ENCODE measurements at regions not wholly inside any gene's neighbourhood (a gene's known extent, or its start where the extent isn't known, plus 50 kb on each side); places are given as distances from the start of the nearest gene placed in this dataset.
"Not testable (repeated sequence)": the region's sequence is repeated elsewhere in the genome, so short reads cannot be mapped to it uniquely, and the experiment has no call there.

DNA sequence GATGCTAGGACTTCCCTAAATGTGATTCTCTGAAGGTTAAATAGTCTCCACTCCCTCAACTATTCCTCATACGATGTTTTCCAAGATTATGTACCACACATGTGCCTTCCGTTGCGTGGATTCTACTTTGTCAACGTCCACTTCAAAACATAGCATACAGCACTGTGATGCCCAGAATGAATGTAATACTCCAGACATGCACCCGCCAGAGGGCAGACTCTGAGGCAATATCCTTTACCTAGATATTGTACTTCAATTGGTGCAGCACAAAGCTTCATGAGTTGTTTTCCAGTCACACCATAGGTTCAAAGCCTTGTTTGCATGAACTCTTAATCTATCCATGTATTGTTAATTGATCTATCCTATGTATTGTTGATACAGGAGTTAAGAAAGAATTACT lies 201.0 kb upstream of the NABP1 start:
- DNase-seq, result no peak

DNA sequence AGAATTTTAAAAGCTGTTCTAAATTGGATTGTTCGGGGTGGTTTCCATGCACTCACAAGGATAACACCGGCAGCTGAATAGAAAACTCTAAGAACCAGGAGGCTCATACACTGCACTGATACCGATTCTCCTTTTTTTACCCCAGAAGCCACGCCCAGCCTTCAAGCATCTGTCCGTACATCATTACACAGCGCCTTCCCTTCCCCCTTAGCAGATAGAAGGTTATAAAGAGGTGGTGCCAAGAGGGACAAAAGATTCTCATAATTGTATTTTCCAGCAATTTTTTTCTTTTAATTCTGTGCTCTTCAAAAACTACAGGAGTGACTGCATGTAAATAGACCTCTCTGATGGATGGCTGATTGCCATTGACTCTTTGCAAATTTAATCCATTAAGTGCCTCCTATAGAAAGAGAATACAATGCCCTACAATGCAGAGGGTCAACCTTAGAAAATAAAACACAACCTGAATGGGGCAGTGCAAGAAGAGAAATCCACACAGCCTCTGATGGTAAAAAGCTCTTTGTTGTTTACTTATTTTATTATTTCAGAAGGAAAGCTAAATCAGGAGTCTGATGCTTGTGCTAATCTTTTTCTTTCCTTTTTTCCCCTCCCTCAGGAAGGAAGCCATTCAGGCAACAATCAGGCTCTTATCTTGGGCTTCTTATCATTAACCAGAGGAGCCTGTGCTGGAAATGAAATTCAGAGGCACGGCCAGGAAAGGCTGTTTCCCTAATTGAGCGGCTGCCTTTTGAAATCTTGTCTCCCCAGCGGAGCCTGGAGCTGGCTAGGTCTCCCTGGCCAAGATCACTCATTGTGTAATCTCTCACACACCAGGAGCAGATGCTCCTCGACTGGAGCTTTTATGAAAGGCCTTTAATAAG lies 198.9 kb upstream of the NABP1 start:
- no peak for DNase-seq

DNA sequence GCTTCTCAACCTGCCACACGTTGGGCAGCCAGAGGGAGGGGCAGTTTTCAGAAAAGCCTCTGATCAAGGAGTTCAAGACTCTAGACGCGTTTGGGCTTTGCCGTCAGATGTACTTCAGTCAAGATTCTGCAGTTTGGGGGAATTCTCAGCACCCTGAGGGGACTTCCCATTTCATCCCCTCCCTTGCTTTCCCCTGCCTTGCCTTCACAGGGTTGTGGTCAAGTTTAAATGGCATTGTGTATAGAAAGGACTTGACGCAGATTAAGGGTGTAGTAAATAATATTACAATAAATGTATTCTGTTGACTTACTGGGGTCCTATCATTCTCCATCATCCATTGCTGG lies 198.3 kb upstream of the NABP1 start:
- DNase-seq, result no peak

DNA sequence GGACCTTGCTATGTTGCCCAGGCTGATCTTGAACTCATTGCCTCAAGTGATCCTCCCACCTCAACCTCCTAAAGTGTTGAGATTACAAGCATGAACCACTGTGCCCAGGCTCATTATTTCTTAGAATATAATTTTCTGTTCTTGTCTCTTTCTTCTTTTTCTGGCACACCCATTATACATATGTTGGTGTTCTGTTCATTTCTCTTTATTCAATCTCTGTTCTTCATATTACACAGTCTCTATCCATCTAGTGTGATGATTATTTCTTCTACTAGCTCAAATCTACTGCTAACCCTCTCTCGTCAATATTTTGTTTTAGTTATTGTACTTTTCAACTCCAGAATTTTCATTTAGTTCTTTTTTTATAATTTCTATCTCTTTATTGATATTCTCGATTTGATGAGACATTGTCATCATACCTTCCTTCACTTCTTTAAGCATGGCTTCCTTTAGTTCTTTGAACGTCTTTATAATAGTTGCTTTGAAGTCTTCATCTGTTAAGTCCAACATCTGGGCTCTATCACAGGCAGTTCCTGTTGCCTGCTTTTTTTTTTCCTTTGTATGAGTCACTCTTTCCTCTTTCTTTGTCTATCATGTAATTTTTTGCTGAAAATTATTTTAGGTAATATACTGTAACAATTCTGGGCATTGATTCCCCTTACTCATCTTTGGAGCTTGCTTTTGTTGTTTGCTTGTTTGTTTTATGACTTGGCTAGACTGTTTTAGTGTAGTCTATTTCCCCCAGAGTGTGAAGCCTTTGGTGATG lies 196.4 kb upstream of the NABP1 start:
- DNase-seq, result no peak

DNA sequence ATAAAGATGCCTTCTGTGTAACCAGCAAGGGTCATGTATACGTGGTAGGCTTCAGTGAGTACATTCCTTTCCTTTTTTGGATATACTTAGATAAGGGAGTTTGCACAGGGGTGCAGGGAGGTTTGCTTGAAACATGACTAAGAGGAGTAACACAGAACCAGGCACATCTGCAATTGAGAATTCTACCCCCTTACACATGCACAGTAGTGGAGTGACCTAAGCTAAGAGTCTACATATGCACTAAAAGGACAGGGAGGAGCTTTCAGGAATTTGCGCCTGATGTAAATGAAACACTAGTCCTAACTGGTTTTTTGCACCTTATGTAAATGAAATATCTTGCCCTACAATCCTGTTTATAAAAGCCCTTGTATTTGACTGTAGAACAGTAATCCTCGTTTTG lies 194.8 kb upstream of the NABP1 start:
- no peak for DNase-seq

DNA sequence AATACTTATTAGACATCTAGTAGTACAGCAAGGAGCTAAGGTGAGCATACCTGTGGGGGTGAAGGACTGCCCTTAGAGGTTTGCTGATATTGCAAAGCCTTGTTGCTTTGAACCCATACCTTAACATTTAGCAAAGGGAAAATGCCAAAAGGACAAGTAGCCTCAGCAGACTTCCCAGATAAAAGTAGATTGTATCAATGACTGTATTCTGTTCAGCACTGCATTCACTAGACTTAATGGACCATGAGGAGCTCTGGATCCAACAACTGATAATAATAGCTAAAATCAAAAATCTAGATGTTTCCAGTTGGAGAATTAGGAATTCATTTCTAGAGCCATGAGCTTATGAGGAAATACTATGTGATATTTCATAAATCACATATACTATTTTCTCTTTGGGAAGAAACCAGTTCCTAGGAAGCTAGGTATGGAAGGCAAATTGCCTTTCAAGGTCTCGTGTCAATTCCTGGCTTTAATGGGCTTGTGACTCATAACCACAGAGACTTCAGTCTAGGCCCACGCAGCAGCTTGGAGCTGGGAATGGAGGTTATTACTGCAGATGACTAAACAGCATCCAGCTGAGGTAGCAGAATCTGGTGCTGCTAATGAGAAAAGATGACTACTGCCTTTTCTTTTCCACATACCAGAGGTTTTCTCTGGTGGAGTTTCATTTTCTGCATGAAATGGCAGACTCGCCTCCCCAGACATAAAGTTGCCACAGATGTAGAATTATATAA lies 191.2 kb upstream of the NABP1 start:
- DNase-seq, result no peak

DNA sequence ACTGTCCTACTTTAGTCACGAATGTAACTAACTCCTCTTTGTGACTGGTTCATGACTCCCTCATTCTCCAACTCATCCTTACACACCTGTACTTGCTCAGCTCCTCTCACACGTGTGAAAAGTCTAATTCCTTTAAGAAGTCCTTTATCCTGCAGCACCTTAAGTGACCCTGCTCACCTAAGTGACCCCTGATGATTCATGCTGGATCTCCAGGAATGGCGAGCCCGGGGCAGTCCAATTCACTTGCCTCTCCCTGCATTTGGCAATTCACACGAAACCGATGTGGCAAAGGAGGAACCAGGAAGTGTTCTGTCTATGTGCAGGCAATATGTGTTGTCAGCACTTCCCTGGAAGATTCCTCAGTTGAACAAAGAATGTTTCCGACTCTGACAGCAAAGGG lies 189.8 kb upstream of the NABP1 start:
- DNase-seq, result no peak

DNA sequence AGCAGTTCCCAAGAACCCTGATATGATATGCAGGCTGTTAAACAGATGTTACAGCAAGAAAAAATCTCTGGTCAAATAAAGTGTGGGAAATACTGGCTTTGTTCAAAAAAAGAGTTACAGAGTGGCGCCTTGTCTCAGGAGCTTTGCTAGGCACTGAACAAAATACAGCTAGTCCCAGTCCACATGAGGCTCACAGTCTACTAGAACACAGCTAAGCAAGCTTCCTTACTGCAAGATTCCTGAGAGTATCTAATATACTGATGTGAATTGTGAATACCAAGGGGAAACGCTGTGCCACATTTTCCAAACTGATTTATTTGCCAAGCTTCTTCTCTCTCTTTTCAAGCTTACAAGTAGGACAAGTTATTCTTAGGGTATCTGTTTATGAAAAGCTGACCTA lies 188.8 kb upstream of the NABP1 start:
- DNase-seq, result no peak

DNA sequence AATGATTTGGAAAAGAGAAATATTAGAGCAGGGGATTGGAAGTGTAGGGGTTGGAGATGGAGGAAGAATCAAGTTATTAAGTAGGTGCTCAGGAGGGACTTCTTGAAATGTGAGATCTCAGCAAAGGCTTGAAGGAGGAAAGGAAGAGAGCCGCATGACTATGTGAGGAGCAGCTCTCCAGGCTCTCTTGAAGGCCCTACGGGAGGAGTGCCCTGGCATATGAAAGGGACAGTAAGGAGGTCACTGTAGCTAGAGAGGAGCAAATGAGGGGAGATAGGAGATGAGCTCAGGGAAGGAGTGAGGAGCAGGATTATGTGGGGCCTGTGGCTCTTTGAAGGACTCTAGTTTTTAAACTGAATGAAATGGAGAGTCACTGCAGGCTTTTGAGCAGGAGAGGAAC lies 181.1 kb upstream of the NABP1 start:
- no peak for DNase-seq

DNA sequence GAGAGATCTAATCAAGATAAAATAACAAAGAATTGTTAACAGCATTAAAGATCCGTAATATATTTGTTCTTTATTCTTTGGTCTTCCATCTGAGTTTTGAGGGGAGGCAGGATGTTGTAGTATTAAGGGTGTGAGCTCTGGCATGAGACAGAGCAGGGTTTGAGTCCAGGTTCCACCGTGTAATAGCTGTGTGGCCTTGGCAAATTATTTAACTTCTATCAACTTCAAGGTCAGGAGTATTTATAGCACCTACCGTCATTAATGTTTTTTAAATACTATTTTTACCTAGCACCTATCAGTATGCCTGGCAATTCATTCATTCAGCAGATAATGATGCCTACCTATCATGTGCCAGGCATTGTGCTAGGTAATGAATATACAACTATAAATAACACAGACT lies 180.1 kb upstream of the NABP1 start:
- DNase-seq, result no peak

DNA sequence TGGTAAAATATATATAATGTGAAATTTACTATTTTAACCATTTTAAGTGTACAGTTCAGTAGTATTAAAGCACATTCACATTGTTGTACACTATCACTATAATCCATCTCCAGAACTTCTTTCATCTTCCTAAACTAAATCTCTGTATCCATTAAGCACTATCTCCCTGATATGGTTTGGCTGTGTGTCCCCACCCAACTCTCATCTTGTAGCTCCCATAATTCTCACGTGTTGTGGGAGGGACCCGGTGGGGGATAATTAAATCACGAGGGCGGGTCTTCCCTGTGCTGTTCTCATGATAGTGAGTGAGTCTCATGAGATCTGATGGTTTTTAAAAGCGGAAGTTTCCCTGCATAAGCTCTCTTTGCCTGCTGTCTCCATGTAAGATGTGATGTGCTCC lies 178.9 kb upstream of the NABP1 start:
- DNase-seq, result no peak

DNA sequence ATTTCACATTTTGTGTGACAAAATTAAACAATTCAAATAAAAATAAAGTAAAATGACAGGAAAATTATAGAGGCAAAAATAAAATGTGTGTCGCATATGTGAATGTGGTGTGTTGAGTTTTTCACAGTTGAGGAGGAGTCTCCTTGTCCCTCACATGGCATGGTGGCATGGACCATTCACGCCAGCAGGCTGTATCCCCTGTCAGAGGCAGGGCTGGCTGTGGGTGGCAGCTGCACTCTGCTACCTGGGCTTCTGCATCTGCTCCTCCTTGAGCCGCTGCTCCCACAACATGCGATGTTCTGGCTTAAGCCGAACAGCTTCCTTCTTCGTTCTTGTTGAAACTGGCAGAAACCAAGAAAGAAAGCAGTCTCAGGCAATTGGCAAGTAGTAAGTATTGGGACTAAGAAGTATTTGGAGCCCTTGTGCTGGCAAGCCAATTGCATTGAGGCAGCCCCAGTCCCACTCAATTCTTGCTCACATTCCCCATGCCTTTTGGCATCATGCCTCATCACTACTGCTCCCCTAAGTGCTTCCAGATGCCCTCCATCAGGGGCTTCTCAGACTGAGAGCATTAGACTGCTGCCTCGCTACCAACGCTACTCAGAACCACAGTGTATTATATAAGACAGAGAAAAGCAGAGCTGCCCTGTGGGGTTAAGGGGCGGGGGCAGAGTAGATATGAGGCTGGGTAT lies 177.9 kb upstream of the NABP1 start:
- no peak for DNase-seq

DNA sequence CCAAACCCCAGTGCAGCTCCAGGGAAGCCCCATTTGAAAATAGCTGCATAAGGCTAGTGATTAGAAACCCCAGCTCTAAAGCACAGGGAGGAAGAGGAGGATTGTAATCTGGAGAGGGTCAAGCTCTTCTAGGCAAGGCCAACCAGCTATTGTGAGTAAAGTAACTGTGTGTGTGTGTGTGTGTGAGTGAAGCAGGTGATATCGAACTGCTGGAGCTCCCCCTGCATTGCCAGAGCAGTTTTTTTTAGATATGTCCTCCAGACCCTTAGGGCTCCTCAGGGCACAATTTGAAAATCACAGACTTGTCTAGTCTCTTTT lies 177.4 kb upstream of the NABP1 start:
- DNase-seq, result no peak

DNA sequence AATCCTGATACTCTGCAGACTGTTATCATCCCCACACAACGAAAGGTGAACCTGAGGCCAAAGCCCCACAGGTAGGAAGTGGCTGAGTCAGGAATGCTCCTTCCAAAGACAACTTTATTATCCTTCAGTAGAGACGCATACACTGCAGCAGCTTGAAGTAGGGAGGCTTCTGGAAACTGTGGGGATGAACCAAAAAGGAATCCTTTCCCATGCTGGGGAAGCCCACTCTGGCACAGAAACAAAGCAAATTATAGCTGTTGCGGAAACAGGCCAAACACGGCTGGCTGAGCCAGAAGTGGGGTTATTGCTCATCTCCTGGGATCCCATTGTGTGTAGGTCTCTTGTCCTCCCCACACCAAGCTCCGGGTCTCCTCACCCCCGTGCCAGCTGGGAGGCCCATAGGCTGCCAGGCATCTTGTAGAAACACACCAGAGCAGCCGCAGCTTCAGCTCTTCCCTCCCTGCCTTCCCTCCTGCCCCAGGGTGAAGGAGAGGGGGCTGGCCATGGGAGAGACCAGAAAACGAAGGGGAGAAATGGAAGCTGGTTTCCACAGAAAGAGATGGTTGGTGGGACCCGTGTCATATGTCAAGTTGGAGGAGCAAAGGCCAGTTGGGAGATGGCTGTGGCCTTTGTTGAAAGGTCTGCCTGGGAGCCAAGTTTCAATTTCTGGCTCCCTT lies 176.9 kb upstream of the NABP1 start:
- no peak for DNase-seq

DNA sequence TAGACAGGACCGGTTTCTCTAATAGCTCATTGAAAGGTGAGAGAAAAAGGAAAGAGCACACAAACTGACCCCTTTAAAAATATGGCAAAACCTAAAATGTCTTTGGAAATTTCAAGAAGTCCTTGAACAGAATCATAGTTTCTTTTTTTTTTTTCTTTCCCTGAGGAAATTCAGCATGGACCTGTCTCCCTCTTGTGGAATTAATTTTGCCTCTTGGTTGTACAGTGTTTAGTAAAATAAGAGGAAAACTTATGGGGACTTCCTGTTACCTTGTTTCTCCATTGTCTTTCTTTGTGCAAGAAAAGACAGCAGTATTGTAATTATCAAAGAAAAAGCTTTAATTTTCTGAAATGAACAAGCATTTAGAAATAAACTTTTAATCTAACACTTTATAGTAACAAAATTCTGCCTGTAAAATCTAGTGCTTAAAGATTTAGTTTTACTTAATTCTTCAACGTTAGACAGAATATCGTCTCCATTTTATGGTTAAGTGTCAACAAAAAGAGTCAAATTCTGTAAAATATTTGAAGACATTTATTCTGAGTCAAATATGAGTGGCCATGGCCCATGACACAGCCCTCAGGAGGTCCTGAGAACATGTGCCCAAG lies 176.3 kb upstream of the NABP1 start:
- no peak for DNase-seq

DNA sequence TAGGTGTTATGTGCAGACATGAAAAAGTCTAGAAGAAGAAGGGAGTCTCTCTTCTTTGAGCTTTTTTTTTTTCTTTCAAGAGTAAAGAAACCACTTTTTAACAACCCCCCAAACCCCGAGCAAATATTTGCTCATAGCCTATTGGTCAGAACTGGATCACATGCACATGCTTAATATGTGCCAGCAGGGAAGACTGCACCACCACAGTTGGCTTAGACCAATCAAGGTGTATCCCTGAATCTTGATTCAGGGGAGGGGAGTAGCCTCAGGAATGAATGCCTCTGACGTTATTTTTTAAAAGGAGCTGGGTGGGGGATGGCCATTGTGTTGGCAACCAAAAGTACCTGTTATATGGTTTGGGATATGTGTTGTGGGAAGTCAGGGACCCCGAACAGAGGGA lies 171.4 kb upstream of the NABP1 start:
- no peak for DNase-seq

DNA sequence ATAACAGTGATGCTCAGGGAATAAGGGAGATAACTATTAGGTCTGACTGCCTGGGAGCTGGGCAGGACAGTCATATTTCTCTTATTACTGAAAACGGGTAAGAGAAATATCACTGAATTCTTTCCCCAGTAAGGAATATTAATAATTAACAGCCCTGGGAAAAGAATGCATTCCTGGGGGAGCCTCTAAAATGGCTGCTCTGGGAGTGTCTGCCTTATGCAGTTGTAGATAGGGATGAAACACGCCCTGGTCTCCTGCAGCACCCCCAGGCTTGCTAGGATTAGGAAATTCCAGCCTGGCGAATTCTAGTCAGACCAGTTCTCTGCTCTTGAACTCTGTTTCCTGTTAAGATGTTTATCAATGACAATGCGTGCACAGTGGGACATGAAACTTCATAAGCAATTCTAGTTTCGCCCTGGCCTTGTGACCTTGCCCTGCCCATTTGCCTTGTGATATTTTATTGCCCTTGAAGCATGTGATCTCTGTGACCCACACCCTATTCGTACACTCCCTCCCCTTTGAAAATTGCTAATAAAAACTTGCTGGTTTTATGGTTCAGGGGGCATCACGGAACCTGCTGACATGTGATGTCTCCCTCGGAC lies 170.6 kb upstream of the NABP1 start:
- not testable (repeated sequence) for DNase-seq

DNA sequence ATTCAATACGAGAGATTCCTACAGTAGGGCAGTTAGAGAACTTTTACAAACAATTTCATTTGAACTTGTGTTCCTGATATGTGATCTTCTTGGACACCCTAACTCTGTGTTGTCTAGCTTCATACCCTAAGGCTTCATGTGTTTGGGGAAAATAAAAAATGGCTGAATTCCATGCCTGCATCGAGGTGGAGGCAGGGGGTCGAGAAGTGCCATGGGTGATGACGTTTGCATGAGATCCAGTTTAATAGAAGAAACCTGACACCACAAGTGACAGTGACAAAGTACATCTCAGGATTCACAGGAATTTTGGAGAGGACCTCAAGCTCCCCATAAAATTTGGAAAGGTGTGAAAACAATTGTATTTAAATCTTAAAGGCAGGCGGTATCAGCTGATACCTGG lies 169.2 kb upstream of the NABP1 start:
- DNase-seq, result no peak

DNA sequence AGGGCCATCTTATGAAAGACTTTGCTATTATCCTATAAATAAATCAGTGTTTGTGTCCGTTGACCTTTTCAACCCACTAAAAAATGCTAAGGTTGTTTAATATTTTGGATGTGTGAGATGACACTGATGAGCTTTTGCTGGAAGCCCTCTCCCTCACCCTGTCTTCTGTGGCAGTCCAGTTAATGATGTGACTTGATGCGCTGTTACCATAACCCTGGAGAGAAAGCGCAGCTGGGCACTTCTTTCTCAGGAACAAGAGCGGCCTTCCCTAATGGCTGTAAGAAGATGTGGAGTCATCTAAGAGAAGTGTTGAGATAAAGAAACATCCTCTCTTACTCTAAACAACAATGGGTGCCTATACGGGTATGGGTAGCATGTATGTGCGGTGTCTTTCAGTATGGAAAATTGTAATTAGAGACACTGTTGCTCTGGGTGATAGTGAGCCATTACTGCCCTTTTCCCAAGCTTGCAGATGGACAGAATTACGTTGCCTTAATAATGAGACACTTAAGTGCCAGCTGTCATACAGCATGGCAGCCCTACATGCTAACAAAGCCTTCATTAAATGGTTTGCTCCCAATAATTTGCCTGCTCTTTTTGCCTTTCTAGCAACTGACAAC lies 165.6 kb upstream of the NABP1 start:
- DNase-seq, result no peak

DNA sequence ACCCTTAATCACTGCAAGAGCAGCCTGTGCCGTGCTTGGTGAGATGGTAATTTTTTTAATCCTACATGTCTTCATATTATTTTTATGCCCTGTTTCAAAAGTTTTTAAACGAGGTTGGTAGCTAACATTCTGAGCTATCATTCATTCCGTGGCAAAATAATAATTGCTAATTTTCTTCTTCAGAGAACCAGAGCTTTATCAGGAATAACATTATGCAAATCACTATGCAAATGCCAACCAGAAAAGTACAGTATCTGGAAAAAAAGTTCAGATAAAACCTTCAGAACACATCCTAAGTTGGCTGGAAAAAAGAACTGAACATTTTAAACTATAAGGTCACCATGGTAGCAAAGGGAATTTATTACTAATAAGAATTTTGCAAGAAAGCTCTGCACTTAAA lies 165.1 kb upstream of the NABP1 start:
- DNase-seq, result no peak

DNA sequence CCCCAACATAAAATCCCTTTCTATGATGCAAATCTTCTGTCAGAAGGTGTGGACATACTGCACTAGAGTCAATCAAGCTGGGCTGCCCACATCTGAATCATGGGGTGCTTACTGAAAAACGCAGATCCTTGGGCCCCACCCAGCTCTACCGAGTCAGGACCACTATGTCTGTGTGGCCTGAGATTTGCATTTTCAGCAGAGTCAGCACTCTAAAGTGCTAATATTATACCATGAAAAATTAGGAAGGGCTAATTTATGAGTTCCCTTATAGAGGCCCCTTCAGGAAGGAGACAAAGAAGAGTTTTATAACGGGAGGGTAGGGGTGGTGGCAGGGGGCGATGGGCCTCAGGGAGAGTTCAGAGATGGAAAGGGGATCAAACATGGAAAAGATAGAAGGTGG lies 163.3 kb upstream of the NABP1 start:
- DNase-seq, result no peak

DNA sequence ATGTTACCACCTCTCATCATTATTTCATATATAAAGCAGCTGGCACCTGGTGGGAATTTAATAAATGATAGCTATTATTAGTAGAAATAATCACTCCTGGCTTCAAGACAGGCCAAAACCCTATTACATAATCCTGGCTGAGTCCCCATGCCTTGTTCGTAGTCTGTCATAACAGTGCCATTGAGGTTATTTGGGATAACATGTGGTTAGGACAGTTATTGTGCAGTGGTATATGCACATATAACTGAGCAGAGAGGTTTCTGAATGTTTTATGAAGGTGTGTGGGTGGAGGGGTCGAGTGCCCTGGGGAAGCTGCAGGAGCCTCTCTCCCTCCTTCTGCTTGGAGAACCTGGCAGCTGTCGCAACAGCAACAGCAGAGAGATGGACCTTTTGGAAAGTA lies 162.4 kb upstream of the NABP1 start:
- no peak for DNase-seq

Measured in CD4-positive, alpha-beta T cell treated with Interleukin-1 beta for 1 hour (primary cell).